ACC112 (cell line): ENCODE measurements at regions not wholly inside any gene's neighbourhood (a gene's known extent, or its start where the extent isn't known, plus 50 kb on each side); places are given as distances from the start of the nearest gene placed in this dataset.
"Not testable (repeated sequence)": the region's sequence is repeated elsewhere in the genome, so short reads cannot be mapped to it uniquely, and the experiment has no call there.

Source experiments
- H2AFZ ChIP-seq: fragments of 200-600 bp; sonication (generic); one replicate; pipeline ENCODE4 v1.6.0; 2017; ENCODE audit warnings: antibody characterized with exemption, low read length; ENCODE audit not compliant: unreplicated experiment
- H3K27ac ChIP-seq: fragments of 200-600 bp; sonication (generic); 2 replicates; pipeline ENCODE4 v1.5.1; 2014; ENCODE audit warnings: low read depth, mild to moderate bottlenecking, antibody characterized with exemption, low read length, moderate library complexity
- H3K27me3 ChIP-seq: fragments of 200-600 bp; sonication (generic); 2 replicates; pipeline ENCODE4 v1.6.1; 2014; ENCODE audit warnings: mild to moderate bottlenecking, antibody characterized with exemption, low read length, moderate library complexity, mixed read lengths; ENCODE audit not compliant: insufficient read depth
- H3K36me3 ChIP-seq: fragments of 200-600 bp; sonication (generic); 2 replicates; pipeline ENCODE4 v1.6.1; 2016; ENCODE audit warnings: mild to moderate bottlenecking, antibody characterized with exemption, low read length, moderate library complexity, mixed read lengths; ENCODE audit not compliant: insufficient read depth
- H3K4me1 ChIP-seq: fragments of 200-600 bp; sonication (generic); one replicate; pipeline ENCODE4 v1.6.1; 2016; ENCODE audit warnings: low read length, mixed read lengths; ENCODE audit not compliant: insufficient read depth, unreplicated experiment, control insufficient read depth
- H3K4me3 ChIP-seq: fragments of 200-600 bp; sonication (generic); 2 replicates; pipeline ENCODE4 v1.5.1; 2014; ENCODE audit warnings: mild to moderate bottlenecking, low read depth, low read length
- H3K79me2 ChIP-seq: fragments of 200-600 bp; sonication (generic); one replicate; pipeline ENCODE4 v1.6.0; 2016; ENCODE audit warnings: low read length; ENCODE audit not compliant: control insufficient read depth, unreplicated experiment, insufficient read depth

- H3K4me3 ChIP-seq, H3K36me3 ChIP-seq, H3K27me3 ChIP-seq, H2AFZ ChIP-seq, H3K27ac ChIP-seq, H3K4me1 ChIP-seq, H3K79me2 ChIP-seq: not testable (repeated sequence)
Measured at GRCh38 chr1:220475608-220476007, 52.3 kb upstream of the MARK1 start.

- not testable (repeated sequence) for H3K4me1 ChIP-seq, H2AFZ ChIP-seq
Measured at GRCh38 chr1:220475141-220475540, 52.8 kb upstream of the MARK1 start.

GRCh38 chr1:220473440-220473839 is 54.5 kb upstream of the MARK1 start:
- Histone ChIP-seq H3K79me2 (no peaks in the 10 kb centered on the region), H3K27ac (no peak overlapping the region), H2AFZ (no peak overlapping the region), H3K36me3 (no peaks in the 10 kb centered on the region), H3K4me1 (no peaks in the 10 kb centered on the region), H3K27me3 (no peaks in the 10 kb centered on the region; the same call in 1 of the 2 replicates), H3K4me3 (no peak overlapping the region)

More at GRCh38 chr1:220475141-220475540, 52.8 kb upstream of the MARK1 start:
- not testable (repeated sequence) for H3K27me3 ChIP-seq, H3K79me2 ChIP-seq, H3K4me3 ChIP-seq, H3K36me3 ChIP-seq, H3K27ac ChIP-seq

GRCh38 chr1:220462752-220463151 is 65.2 kb upstream of the MARK1 start:
- Histone ChIP-seq H2AFZ (no peak overlapping the region), H3K27me3 (no peaks in the 10 kb centered on the region), H3K4me1 (no peaks in the 10 kb centered on the region), H3K79me2 (no peaks in the 10 kb centered on the region), H3K36me3 (no peaks in the 10 kb centered on the region), H3K4me3 (no peak overlapping the region), H3K27ac (no peak overlapping the region)

GRCh38 chr1:220458936-220459335 is 69.0 kb upstream of the MARK1 start:
- H3K4me1 ChIP-seq = no peaks in the 10 kb centered on the region
- no peak overlapping the region for H3K27ac ChIP-seq
- H2AFZ ChIP-seq = no peak overlapping the region
- H3K4me3 ChIP-seq = no peak overlapping the region
- no peaks in the 10 kb centered on the region for H3K36me3 ChIP-seq
- no peaks in the 10 kb centered on the region for H3K27me3 ChIP-seq
- no peaks in the 10 kb centered on the region for H3K79me2 ChIP-seq

GRCh38 chr1:220457957-220458609 is 69.9 kb upstream of the MARK1 start:
- no peaks in the 10 kb centered on the region for H3K27me3 ChIP-seq
- H3K79me2 ChIP-seq = no peaks in the 10 kb centered on the region
- H3K4me1 ChIP-seq = no peaks in the 10 kb centered on the region
- H3K4me3 ChIP-seq = no peak overlapping the region
- no peaks in the 10 kb centered on the region for H3K36me3 ChIP-seq
- no peak overlapping the region for H3K27ac ChIP-seq
- H2AFZ ChIP-seq = no peak overlapping the region

GRCh38 chr1:220455559-220455958 is 72.4 kb upstream of the MARK1 start:
- Histone ChIP-seq H3K27ac (no peak overlapping the region), H3K27me3 (peaks cover 22% of the 10 kb centered on the region), H3K36me3 (no peaks in the 10 kb centered on the region), H2AFZ (no peak overlapping the region), H3K79me2 (no peaks in the 10 kb centered on the region), H3K4me1 (no peaks in the 10 kb centered on the region), H3K4me3 (no peak overlapping the region)

- H3K27me3 ChIP-seq = peaks cover 29% of the 10 kb centered on the region
- no peak overlapping the region for H3K4me3 ChIP-seq
- H3K27ac ChIP-seq = no peak overlapping the region
- no peaks in the 10 kb centered on the region for H3K79me2 ChIP-seq
- no peaks in the 10 kb centered on the region for H3K4me1 ChIP-seq
- no peaks in the 10 kb centered on the region for H3K36me3 ChIP-seq
- H2AFZ ChIP-seq = no peak overlapping the region
Measured at GRCh38 chr1:220454155-220454777, 73.7 kb upstream of the MARK1 start.

GRCh38 chr1:220453371-220453770 is 74.6 kb upstream of the MARK1 start:
- Histone ChIP-seq H3K27me3 (peaks cover 29% of the 10 kb centered on the region), H2AFZ (no peak overlapping the region), H3K4me1 (no peaks in the 10 kb centered on the region), H3K27ac (no peak overlapping the region), H3K79me2 (no peaks in the 10 kb centered on the region), H3K36me3 (no peaks in the 10 kb centered on the region), H3K4me3 (no peak overlapping the region)

- H3K4me1 ChIP-seq = no peaks in the 10 kb centered on the region
- H3K27me3 ChIP-seq = peaks cover 37% of the 10 kb centered on the region
- H3K4me3 ChIP-seq = no peak overlapping the region
- no peaks in the 10 kb centered on the region for H3K79me2 ChIP-seq
- H3K27ac ChIP-seq = no peak overlapping the region
- no peak overlapping the region for H2AFZ ChIP-seq
- no peaks in the 10 kb centered on the region for H3K36me3 ChIP-seq
Measured at GRCh38 chr1:220451532-220451931, 76.4 kb upstream of the MARK1 start.

GRCh38 chr1:220450927-220451326 is 77.0 kb upstream of the MARK1 start:
- H2AFZ ChIP-seq = no peak overlapping the region
- H3K27me3 ChIP-seq = peaks cover 37% of the 10 kb centered on the region
- H3K79me2 ChIP-seq = no peaks in the 10 kb centered on the region
- H3K4me1 ChIP-seq = no peaks in the 10 kb centered on the region
- H3K27ac ChIP-seq = no peak overlapping the region
- H3K36me3 ChIP-seq = no peaks in the 10 kb centered on the region
- no peak overlapping the region for H3K4me3 ChIP-seq
